ENCODE measurements at regions not wholly inside any gene's neighbourhood (a gene's known extent, or its start where the extent isn't known, plus 50 kb on each side); places are given as distances from the start of the nearest gene placed in this dataset.
"Not testable (repeated sequence)": the region's sequence is repeated elsewhere in the genome, so short reads cannot be mapped to it uniquely, and the experiment has no call there.

DNA sequence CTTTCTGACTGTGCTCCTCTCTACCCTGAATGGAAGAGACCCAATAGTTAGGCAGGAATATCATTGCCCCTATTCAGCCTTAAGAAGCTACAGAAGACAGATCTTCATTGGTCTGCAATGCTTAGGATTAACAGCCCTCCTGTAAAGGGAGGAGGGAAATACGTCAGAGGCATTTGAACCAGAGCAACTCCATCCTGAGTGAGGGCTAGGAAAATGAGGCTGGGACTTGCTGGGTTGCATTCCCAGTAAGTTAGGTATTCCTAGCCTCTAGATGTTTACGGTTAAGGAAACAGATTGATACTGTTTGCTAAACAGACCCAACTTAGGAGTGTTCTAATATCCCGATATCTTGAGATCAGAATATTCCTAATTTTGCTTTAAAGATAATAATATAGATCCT lies 63.5 kb downstream of the PCDH18 start:
- DNase-seq (ENCODE audit: low spot score) = no peak

DNA sequence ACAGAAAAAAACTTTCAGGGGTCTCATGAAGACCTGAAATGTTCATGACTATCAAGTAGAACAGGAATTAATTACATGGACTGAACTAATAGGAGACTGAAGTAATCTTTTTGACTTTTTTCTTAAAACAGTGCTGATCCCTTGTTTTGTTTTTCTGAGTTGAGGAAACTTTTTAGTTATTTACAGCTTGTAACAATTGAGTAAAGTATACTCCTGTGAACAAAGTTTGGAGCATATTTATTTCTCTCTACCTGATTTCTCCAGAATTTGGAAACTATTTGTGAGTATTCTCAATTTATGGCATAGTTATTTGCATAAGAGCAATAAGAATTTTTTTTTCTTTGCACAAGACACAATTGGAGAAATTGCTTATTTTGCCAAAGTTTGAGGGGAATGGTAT lies 64.8 kb downstream of the PCDH18 start:
- DNase-seq (ENCODE audit: low spot score) = no peak

DNA sequence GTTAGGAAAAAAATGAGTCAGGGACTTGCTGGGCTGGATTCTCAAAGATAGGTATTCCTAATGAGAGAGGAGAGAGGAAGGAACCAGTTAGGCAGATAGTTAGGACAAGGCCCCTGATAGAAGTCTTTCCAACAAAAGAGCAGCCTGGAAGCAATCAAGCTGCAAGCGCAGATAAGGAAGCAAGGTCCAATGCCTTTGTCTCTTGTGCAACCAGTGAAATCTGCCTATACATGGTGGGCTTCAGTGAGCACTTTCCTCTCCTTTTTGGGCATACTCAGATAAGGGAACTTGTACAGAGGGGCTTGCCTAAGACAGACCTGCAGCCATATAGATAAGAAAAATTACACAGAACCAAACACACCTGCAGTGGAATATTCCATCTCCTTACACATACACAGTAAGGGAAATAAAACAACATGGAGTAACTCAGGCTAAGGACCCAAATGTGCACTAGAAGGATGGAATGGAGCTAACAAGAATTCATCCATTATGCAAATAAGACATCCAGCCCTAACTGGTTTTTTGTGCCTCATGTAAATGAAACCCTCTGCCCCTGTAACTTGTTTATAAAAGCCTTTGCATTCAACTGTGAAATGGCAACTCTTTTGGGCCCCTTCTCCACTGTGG lies 68.8 kb downstream of the PCDH18 start:
- no peak for DNase-seq (ENCODE audit: low spot score)

GRCh38 chr4:137455647-137456321 lies 76.5 kb downstream of the PCDH18 start:
- DNase-seq (ENCODE audit: low spot score) = no peak

- DNase-seq (ENCODE audit: low spot score) = no peak
These were observed 77.5 kb downstream of the PCDH18 start for GRCh38 chr4:137454767-137455166.

DNA sequence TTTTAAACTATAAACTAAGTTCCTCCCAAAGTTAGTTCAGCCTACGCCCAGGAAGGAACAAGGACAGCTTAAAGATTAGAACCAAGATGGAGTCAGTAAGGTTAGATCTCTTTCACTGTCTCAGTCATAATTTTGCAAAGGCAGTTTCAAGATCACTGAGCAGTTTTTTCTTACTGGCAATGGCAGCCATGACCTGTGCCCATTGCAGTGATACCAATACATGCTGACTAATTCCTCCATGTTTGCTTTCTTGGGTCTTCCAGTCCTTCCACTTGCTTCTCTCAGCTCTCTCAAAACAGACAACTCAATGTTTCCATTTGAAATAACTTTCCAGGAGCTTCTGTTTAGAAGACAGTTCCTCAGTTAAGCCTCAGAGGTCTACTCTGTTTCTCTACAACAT lies 79.5 kb downstream of the PCDH18 start:
- no peak for DNase-seq (ENCODE audit: low spot score)

DNA sequence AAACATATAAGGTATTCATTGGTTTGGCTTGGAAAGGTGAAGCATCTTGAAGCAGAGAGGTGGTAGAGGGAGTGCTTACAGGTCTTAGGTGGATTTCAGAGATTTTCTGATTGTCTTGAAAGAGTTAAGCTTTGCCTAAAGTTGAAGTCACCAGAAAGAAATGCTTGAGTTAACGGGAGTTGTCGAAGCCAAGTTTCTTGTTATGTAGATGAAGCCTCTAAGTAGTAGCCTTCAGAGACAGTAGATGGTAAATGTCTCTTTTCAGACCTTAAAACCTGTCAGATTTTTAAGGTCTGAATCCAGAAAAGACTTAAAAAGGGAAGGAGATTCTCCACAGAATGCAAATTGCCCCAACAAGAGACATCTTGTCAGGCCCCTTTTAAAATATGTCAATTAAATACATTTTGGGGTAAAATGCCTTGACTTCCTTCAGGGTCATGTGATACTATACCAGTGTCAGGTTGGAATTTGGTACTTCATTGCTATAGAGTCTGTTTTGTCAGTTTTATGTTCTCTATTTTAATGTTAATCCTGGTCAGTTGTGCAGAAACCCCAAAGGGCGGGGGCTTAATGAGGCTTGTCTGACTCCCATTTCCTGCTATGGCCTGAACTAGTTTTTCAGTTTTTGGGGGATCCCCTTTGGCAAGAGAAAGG lies 81.0 kb downstream of the PCDH18 start:
- no peak for DNase-seq (ENCODE audit: low spot score)

DNA sequence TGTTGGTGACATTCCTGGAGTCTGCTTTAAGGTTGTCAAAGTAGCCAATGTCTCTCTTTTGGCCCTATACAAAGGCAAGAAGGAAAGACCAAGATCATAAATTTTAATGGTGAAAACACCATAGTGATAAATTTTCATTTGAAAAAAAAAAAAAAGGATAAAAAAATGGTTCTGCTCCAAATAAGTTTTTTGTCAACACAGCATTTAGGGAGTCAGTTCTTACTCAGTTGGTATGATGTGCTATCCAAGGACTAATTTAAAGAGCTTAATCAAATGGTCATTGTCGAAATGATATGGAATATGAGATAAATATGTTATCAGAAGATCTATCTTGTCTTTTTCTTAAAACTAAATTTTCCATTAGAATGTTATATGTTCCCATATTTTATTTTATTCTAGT lies 83.9 kb downstream of the PCDH18 start:
- no peak for DNase-seq (ENCODE audit: low spot score)

- DNase-seq (ENCODE audit: low spot score) = no peak
These were observed 86.2 kb downstream of the PCDH18 start for GRCh38 chr4:137446071-137446470.

DNA sequence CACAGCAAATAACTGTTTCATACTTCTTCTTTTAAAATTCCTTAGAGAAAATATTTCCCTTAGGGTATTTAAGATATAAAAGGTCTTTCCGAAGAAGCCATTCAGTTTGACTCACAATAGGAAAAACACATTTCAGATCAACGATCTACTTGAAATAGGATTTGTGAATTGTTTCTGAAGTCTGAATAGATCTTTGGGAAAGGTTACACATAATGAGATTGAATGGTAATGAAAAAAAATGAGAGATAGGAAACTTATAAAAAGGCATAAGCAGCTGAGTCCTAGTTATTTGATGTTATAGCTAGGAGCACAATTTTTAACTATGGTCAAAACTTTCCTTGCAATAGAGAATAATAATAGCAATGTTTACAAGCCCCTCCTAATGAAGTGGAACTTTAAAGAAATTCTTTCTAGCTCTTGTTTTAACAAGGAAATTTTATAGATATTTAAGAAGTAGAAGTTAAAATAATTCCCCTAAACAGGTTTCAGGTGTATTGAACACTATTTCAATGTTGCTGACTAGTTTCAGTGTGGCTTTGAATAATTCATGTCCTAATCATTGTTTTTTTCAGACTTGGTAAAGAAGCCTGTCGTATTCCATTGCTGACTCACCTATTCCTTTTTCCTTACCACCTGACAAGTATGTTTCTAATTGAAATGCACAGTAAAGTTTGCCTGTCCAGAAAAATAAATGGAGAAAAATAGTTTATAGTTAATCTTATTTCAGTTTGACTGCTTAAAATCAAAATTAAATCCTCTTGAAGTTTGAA lies 89.1 kb downstream of the PCDH18 start:
- no peak for DNase-seq (ENCODE audit: low spot score)

DNA sequence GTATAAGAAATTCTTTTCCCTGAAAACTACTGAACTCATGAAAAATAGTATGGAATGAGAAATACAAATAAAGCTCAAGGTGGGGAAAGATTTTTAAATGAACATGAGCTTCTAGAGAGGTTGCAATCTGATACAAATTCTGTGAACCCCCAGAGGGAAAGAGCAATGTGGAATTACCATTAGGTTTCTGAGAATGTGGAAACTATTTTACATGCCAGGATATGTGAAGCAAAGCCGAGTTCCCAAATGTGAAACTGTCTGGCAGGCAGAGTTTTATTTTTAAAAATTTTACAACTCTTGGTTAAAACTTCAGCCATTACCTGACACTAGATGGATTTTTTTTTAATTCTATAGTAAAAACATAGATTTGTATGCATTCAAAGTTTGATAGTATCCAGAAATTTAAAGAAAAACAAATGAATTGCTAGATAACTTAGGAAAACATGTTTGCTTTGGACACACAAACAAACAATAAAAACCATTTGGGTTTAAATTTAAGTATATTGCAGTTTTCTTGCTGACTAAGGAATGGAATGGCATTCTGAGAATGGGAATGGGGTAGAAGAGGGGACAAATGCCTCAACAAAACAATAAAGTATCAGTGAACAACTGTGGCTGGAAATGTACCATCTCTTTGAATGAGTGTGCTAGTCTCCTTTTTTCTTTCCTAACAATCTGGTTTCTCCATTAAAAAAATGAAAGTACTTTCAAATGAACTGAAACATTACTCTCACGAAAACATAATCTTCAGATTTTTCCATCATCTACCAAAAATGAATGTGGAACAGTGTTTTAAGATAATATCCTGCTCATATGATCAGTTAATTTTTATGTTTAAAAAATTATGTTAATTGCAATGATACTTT lies 99.6 kb downstream of the PCDH18 start:
- DNase-seq (ENCODE audit: low spot score) = no peak

DNA sequence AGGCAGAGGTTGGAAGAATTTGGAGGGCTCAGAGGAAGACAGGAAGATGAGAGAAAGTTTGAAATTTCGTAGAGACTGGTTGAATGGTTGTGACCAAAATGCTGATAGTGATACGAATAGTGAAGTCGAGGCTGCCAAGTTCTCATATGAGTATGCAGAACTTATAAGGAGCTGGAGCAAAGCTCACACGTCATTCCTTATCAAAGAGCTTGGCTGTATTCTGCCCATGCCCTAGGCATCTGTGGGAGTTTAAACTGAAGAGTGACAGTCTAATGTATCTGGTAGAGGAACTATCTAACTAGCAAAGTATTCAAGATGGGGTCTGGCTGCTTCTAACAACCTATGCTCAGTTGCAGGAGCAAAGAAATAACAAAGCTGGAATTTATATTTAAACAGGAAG lies 102.1 kb downstream of the PCDH18 start:
- no peak for DNase-seq (ENCODE audit: low spot score)

DNA sequence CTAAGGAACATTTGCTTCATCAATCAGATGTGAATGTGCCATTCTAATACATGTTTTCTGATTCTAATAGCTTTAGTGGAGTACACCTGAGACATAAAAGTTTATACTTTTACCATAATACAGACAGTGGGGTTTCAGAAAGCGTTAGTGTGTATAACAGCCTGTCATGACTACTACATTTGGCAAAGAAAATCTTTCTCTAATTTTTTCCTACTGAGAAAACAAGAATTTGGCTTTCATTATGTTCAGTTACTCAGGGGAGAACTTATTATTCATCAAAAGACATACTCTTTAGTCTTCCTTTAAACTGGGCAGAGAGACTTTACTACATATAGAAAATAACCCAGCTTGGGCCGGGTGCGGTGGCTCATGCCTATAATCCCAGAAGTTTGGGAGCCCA lies 104.9 kb downstream of the PCDH18 start:
- no peak for DNase-seq (ENCODE audit: low spot score)

DNA sequence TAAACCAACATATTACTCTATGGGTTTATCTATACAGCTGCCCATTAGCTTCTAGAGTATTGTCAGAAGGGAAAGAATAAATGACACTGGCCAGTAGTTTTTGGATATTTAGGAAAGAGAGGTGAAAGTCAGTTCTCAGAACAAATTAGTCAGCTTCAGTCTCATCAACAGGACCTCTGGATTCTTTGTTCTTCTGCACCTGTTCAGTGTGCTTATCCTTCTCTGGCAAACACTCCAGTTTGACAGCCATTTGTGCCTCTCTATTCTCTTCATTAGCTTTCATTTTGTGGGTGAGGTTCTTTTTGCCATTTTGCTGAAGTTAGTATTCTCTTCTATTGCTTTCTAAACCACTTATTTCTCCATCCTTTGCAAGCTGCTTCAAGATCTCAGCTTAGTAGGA lies 107.0 kb downstream of the PCDH18 start:
- no peak for DNase-seq (ENCODE audit: low spot score)

DNA sequence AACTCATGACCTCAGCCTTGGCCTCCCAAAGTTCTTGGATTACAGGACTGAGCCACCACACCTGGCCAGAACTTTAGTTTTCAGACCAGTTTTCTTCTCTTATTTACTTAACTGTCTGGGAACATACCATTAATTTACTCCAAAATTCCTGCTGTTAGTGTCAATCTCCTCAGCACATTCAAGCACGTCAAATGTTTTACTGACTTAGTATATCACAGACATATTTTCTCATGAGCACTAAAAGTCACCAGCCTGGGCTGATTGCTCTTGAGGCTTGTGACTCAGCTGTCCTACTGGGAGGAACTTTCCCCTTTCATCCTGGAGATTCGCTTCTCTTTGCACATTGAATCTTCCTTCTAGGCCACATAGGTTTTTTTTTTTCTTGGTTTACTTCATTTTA lies 109.6 kb downstream of the PCDH18 start:
- no peak for DNase-seq (ENCODE audit: low spot score)

DNA sequence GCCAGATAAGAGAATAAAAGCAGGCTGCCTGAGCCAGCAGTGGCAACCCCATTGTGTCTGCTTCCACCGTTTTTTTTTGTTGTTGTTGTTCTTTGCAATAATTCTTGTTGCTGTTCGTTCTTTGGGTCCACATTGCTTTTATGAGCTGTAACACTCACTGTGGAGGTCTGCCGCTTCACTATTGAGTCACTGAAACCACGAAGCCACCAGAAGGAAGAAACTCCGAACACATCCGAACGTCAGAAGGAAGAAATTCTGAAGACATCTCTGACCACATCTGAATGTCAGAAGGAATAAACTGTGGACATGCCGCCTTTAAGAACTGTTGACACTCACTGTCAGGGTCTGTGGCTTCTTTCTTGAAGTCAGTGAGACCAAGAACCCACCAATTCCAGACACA lies 110.5 kb downstream of the PCDH18 start:
- DNase-seq (ENCODE audit: low spot score) = no peak

GRCh38 chr4:137420901-137421396 lies 111.3 kb downstream of the PCDH18 start:
- no peak for DNase-seq (ENCODE audit: low spot score)

- DNase-seq (ENCODE audit: low spot score) = no peak
These were observed 114.6 kb downstream of the PCDH18 start for GRCh38 chr4:137417676-137418075.

DNA sequence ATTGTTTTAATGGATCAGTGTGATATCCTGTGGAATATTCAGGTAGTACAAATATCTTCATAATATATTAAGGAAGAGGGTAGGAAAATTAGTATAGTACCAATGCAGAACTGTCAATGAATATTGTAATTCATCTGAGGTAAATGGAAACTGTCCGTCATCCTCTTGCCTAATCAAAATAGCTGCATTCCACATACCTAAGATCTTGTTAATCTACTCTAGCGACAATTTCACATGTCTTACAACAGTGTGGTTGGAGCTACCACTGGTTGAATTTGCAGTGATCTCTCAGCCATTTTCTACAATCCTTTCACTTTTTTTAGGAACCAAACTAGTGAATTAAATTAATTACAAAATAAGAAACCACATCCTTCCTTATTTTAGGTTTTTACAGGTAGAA lies 117.5 kb downstream of the PCDH18 start:
- DNase-seq (ENCODE audit: low spot score) = no peak

DNA sequence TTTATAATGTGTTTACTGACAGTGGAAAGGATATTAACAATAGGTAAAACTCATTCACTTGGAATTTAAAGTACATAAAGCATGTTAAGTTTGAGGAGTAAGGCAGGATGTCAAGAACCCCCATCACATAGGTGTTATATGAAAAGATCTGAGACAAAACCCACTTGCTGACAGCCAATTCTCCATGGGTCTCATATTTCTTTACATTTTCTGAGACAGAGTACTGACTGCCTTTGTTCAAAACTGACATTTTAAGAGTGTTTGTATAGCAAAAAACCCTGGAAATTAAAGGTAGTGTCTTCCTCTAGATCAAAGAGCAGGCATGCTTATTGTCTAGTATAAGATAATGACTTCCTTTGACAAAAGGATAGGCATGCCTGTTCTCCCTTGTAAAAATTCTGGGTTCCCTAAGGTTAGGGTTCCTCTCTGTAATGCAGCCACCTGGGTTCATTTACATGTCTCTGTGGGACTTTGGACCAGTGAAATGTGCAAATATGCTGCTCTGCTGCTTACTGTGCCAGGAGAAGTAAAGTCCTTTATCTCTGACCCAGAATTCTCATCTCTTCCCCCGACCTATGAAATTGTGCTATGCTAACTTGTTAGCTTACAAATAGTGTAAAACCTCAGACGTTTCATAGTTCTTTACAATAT lies 123.6 kb downstream of the PCDH18 start:
- no peak for DNase-seq (ENCODE audit: low spot score)

DNA sequence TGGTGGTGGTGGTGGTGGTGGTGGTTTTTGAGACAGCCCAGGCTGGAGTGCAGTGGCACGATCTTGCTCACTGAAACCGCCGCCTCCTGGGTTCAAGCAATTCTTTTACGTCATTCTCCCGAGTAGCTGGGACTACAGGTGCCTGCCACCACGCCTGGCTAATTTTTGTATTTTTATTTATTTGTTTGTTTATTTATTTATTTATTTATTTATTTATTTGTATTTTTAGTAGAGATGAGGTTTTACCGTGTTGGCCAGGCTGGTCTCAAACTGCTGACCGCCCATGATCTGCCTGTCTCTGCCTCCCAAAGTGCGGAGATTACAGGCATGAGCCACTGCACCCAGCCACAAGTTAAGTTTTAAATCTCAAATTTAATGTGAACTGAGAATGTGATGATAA lies 126.5 kb downstream of the PCDH18 start:
- DNase-seq (ENCODE audit: low spot score) = not testable (repeated sequence)
